ENCODE measurements at regions not wholly inside any gene's neighbourhood (a gene's known extent, or its start where the extent isn't known, plus 50 kb on each side); places are given as distances from the start of the nearest gene placed in this dataset.

GRCh38 chr15:94107652-94108051 is 123.7 kb upstream of the MCTP2 start:
- no peaks in the 10 kb centered on the region for H3K79me1 ChIP-seq (replicated peaks; ENCODE audit: low read length, poor library complexity, severe bottlenecking)
- H2BK120ac ChIP-seq (ENCODE audit: low read depth, low read length) = no peak overlapping the region
- H3K4me2 ChIP-seq (ENCODE audit: low read length, poor library complexity, severe bottlenecking) = no peak overlapping the region
- no peak overlapping the region for H3K4me3 ChIP-seq (ENCODE audit: insufficient read depth in 1 of 2, low read depth in 1 of 2, low read length in 2 of 2)
- no peak overlapping the region for H2BK12ac ChIP-seq (ENCODE audit: low read length in 2 of 2)
- no peak overlapping the region for H3K9ac ChIP-seq (ENCODE audit: low read length)
- no peaks in the 10 kb centered on the region for H3K4me1 ChIP-seq (ENCODE audit: control insufficient read depth, insufficient read depth, low read depth, low read length)
- H2BK15ac ChIP-seq (ENCODE audit: low read depth, poor library complexity, severe bottlenecking) = no peak overlapping the region
- H3K27ac ChIP-seq (ENCODE audit: low read length, poor library complexity, severe bottlenecking) = no peak overlapping the region
- no peak overlapping the region for H4K8ac ChIP-seq (ENCODE audit: low read length)
- no peak overlapping the region for H3K23ac ChIP-seq (ENCODE audit: low read length in 2 of 2)
- H4K91ac ChIP-seq (ENCODE audit: low read length) = no peak overlapping the region
- peaks cover 0 to 5% of the 10 kb centered on the region in 2 experiments for H3K27me3 ChIP-seq (ENCODE audit: control insufficient read depth in 1 of 2, insufficient read depth in 1 of 2, low read length in 2 of 2)
- H3K36me3 ChIP-seq (ENCODE audit: control insufficient read depth in 1 of 2, insufficient read depth in 2 of 2, low read depth in 1 of 2, low read length in 2 of 2) = no peaks in the 10 kb centered on the region
- H2BK5ac ChIP-seq (ENCODE audit: low read depth, low read length, poor library complexity, severe bottlenecking) = no peak overlapping the region
- no peak overlapping the region for H3K4ac ChIP-seq (ENCODE audit: low read depth in 1 of 2, low read length in 2 of 2)
- H3K18ac ChIP-seq (ENCODE audit: low read depth in 1 of 2, low read length in 2 of 2) = no peak overlapping the region
- WGBS = 94% methylated on average over 2 of the region's 2 CpGs
- H3K14ac ChIP-seq (ENCODE audit: low read length in 2 of 2) = no peak overlapping the region
- H2AFZ ChIP-seq (ENCODE audit: low read depth, low read length) = no peak overlapping the region
- no peaks in the 10 kb centered on the region for H3K9me3 ChIP-seq (ENCODE audit: control insufficient read depth, low read length)
- DNase-seq = no peak
- H2AK5ac ChIP-seq (ENCODE audit: low read length, severe bottlenecking) = no peak overlapping the region

- H2BK5ac ChIP-seq (ENCODE audit: low read depth, low read length, poor library complexity, severe bottlenecking) = no peak overlapping the region
- H2BK15ac ChIP-seq (ENCODE audit: low read depth, poor library complexity, severe bottlenecking) = no peak overlapping the region
These were observed 125.6 kb upstream of the MCTP2 start for GRCh38 chr15:94105760-94106159.

GRCh38 chr15:94100863-94101262 is 130.5 kb upstream of the MCTP2 start:
- Histone ChIP-seq H2BK15ac (ENCODE audit: low read depth, poor library complexity, severe bottlenecking) (no peak overlapping the region), H3K4me3 (ENCODE audit: insufficient read depth in 1 of 2, low read depth in 1 of 2, low read length in 2 of 2) (no peak overlapping the region), H3K4me2 (ENCODE audit: low read length, poor library complexity, severe bottlenecking) (no peak overlapping the region), H3K9ac (ENCODE audit: low read length) (no peak overlapping the region), H2BK12ac (ENCODE audit: low read length in 2 of 2) (no peak overlapping the region), H3K36me3 (ENCODE audit: control insufficient read depth in 1 of 2, insufficient read depth in 2 of 2, low read depth in 1 of 2, low read length in 2 of 2) (no peaks in the 10 kb centered on the region), H2AFZ (ENCODE audit: low read depth, low read length) (no peak overlapping the region), H3K79me1 (replicated peaks; ENCODE audit: low read length, poor library complexity, severe bottlenecking) (no peaks in the 10 kb centered on the region), H3K4ac (ENCODE audit: low read depth in 1 of 2, low read length in 2 of 2) (no peak overlapping the region), H3K18ac (ENCODE audit: low read depth in 1 of 2, low read length in 2 of 2) (no peak overlapping the region), H2BK5ac (ENCODE audit: low read depth, low read length, poor library complexity, severe bottlenecking) (no peak overlapping the region), H3K23ac (ENCODE audit: low read length in 2 of 2) (no peak overlapping the region), H3K14ac (ENCODE audit: low read length in 2 of 2) (no peak overlapping the region), H4K8ac (ENCODE audit: low read length) (no peak overlapping the region), H4K91ac (ENCODE audit: low read length) (no peak overlapping the region), H3K9me3 (ENCODE audit: control insufficient read depth, low read length) (no peaks in the 10 kb centered on the region), H3K27me3 (ENCODE audit: control insufficient read depth in 1 of 2, insufficient read depth in 1 of 2, low read length in 2 of 2) (no peaks in the 10 kb centered on the region), H2AK5ac (ENCODE audit: low read length, severe bottlenecking) (no peak overlapping the region), H2BK120ac (ENCODE audit: low read depth, low read length) (no peak overlapping the region), H3K27ac (ENCODE audit: low read length, poor library complexity, severe bottlenecking) (no peak overlapping the region), H3K4me1 (ENCODE audit: control insufficient read depth, insufficient read depth, low read depth, low read length) (no peaks in the 10 kb centered on the region)
- no peak for DNase-seq
- 92% methylated on average over 5 of the region's 5 CpGs for WGBS

More at GRCh38 chr15:94105760-94106159, 125.6 kb upstream of the MCTP2 start:
- Histone ChIP-seq H3K4me3 (ENCODE audit: insufficient read depth in 1 of 2, low read depth in 1 of 2, low read length in 2 of 2) (no peak overlapping the region), H2BK12ac (ENCODE audit: low read length in 2 of 2) (no peak overlapping the region), H3K79me1 (replicated peaks; ENCODE audit: low read length, poor library complexity, severe bottlenecking) (no peaks in the 10 kb centered on the region), H3K36me3 (ENCODE audit: control insufficient read depth in 1 of 2, insufficient read depth in 2 of 2, low read depth in 1 of 2, low read length in 2 of 2) (no peaks in the 10 kb centered on the region), H3K4me2 (ENCODE audit: low read length, poor library complexity, severe bottlenecking) (no peak overlapping the region), H3K9ac (ENCODE audit: low read length) (no peak overlapping the region), H2AK5ac (ENCODE audit: low read length, severe bottlenecking) (no peak overlapping the region), H4K91ac (ENCODE audit: low read length) (no peak overlapping the region), H3K4ac (ENCODE audit: low read depth in 1 of 2, low read length in 2 of 2) (no peak overlapping the region), H3K23ac (ENCODE audit: low read length in 2 of 2) (no peak overlapping the region), H2BK120ac (ENCODE audit: low read depth, low read length) (no peak overlapping the region), H3K18ac (ENCODE audit: low read depth in 1 of 2, low read length in 2 of 2) (peak overlapping the region in 1 of 2 experiments; percentile 35), H3K4me1 (ENCODE audit: control insufficient read depth, insufficient read depth, low read depth, low read length) (no peaks in the 10 kb centered on the region), H3K27me3 (ENCODE audit: control insufficient read depth in 1 of 2, insufficient read depth in 1 of 2, low read length in 2 of 2) (peaks cover 0 to 5% of the 10 kb centered on the region in 2 experiments), H4K8ac (ENCODE audit: low read length) (peak overlapping the region; percentile 17), H2AFZ (ENCODE audit: low read depth, low read length) (no peak overlapping the region), H3K9me3 (ENCODE audit: control insufficient read depth, low read length) (no peaks in the 10 kb centered on the region), H3K27ac (ENCODE audit: low read length, poor library complexity, severe bottlenecking) (no peak overlapping the region), H3K14ac (ENCODE audit: low read length in 2 of 2) (no peak overlapping the region)
- WGBS = 70% methylated on average over 4 of the region's 4 CpGs
- no peak for DNase-seq

- Histone ChIP-seq H3K14ac (ENCODE audit: low read length in 2 of 2) (peak overlapping the region in 1 of 2 experiments; percentile 23), H2BK12ac (ENCODE audit: low read length in 2 of 2) (peak overlapping the region in 1 of 2 experiments; percentile 57), H3K4me2 (ENCODE audit: low read length, poor library complexity, severe bottlenecking) (no peak overlapping the region), H4K8ac (ENCODE audit: low read length) (no peak overlapping the region), H3K9ac (ENCODE audit: low read length) (no peak overlapping the region), H2AFZ (ENCODE audit: low read depth, low read length) (no peak overlapping the region), H2BK120ac (ENCODE audit: low read depth, low read length) (no peak overlapping the region), H3K18ac (ENCODE audit: low read depth in 1 of 2, low read length in 2 of 2) (no peak overlapping the region), H4K91ac (ENCODE audit: low read length) (no peak overlapping the region), H3K27me3 (ENCODE audit: control insufficient read depth in 1 of 2, insufficient read depth in 1 of 2, low read length in 2 of 2) (no peaks in the 10 kb centered on the region), H3K27ac (ENCODE audit: low read length, poor library complexity, severe bottlenecking) (no peak overlapping the region), H3K79me1 (replicated peaks; ENCODE audit: low read length, poor library complexity, severe bottlenecking) (no peaks in the 10 kb centered on the region), H3K36me3 (ENCODE audit: control insufficient read depth in 1 of 2, insufficient read depth in 2 of 2, low read depth in 1 of 2, low read length in 2 of 2) (no peaks in the 10 kb centered on the region), H3K4me1 (ENCODE audit: control insufficient read depth, insufficient read depth, low read depth, low read length) (no peaks in the 10 kb centered on the region), H2BK15ac (ENCODE audit: low read depth, poor library complexity, severe bottlenecking) (no peak overlapping the region), H2BK5ac (ENCODE audit: low read depth, low read length, poor library complexity, severe bottlenecking) (no peak overlapping the region), H3K9me3 (ENCODE audit: control insufficient read depth, low read length) (no peaks in the 10 kb centered on the region), H3K4me3 (ENCODE audit: insufficient read depth in 1 of 2, low read depth in 1 of 2, low read length in 2 of 2) (no peak overlapping the region), H2AK5ac (ENCODE audit: low read length, severe bottlenecking) (no peak overlapping the region), H3K23ac (ENCODE audit: low read length in 2 of 2) (no peak overlapping the region), H3K4ac (ENCODE audit: low read depth in 1 of 2, low read length in 2 of 2) (no peak overlapping the region)
- no peak for DNase-seq
- WGBS = 100% methylated on average over 1 of the region's 3 CpGs
These were observed 131.8 kb upstream of the MCTP2 start for GRCh38 chr15:94099574-94099960.
